Glutamatergic neuron (in vitro differentiated cells): ENCODE measurements at regions not wholly inside any gene's neighbourhood (a gene's known extent, or its start where the extent isn't known, plus 50 kb on each side); places are given as distances from the start of the nearest gene placed in this dataset.

Experiments used
- DNase-seq: peaks from one replicate; pipeline ENCODE4 v3.0.0; 2022
- H3K27ac Mint-ChIP-seq: one replicate; pipeline ENCODE4 v1.8.0; 2020; ENCODE audit warnings: mild to moderate bottlenecking, mixed read lengths, inconsistent platforms; ENCODE audit not compliant: unreplicated experiment
- H3K27me3 Mint-ChIP-seq: one replicate; pipeline ENCODE4 v1.8.0; 2020; ENCODE audit warnings: mild to moderate bottlenecking, moderate library complexity, mixed read lengths, inconsistent platforms; ENCODE audit not compliant: unreplicated experiment
- H3K36me3 Mint-ChIP-seq: one replicate; pipeline ENCODE4 v1.8.0; 2020; ENCODE audit warnings: mild to moderate bottlenecking, mixed read lengths, inconsistent platforms; ENCODE audit not compliant: unreplicated experiment
- H3K4me1 Mint-ChIP-seq: one replicate; pipeline ENCODE4 v1.8.0; 2020; ENCODE audit warnings: mild to moderate bottlenecking, low read depth, mixed read lengths, inconsistent platforms; ENCODE audit not compliant: unreplicated experiment
- H3K4me3 Mint-ChIP-seq: one replicate; pipeline ENCODE4 v1.8.0; 2020; ENCODE audit warnings: mild to moderate bottlenecking, mixed read lengths, inconsistent platforms; ENCODE audit not compliant: unreplicated experiment
- H3K9me3 Mint-ChIP-seq: one replicate; pipeline ENCODE4 v1.8.0; 2020; ENCODE audit warnings: mild to moderate bottlenecking, moderate library complexity, mixed read lengths, inconsistent platforms; ENCODE audit not compliant: unreplicated experiment
- TF ChIP-seq, protein P1 (sequence below): fragments of 200-600 bp; sonication (generic); IDR thresholded peaks from one replicate; pipeline ENCODE4 v1.5.0; 2021; ENCODE audit not compliant: partially characterized antibody, unreplicated experiment

GRCh38 chrX:147781844-147782243 is 129.9 kb upstream of the FMR1 start:
- no peak overlapping the region for H3K4me3 Mint-ChIP-seq
- no peak for DNase-seq
- no peaks in the 10 kb centered on the region for H3K36me3 Mint-ChIP-seq
- no peaks in the 10 kb centered on the region for H3K9me3 Mint-ChIP-seq
- TF ChIP-seq, protein P1, sequence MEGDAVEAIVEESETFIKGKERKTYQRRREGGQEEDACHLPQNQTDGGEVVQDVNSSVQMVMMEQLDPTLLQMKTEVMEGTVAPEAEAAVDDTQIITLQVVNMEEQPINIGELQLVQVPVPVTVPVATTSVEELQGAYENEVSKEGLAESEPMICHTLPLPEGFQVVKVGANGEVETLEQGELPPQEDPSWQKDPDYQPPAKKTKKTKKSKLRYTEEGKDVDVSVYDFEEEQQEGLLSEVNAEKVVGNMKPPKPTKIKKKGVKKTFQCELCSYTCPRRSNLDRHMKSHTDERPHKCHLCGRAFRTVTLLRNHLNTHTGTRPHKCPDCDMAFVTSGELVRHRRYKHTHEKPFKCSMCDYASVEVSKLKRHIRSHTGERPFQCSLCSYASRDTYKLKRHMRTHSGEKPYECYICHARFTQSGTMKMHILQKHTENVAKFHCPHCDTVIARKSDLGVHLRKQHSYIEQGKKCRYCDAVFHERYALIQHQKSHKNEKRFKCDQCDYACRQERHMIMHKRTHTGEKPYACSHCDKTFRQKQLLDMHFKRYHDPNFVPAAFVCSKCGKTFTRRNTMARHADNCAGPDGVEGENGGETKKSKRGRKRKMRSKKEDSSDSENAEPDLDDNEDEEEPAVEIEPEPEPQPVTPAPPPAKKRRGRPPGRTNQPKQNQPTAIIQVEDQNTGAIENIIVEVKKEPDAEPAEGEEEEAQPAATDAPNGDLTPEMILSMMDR, result no peak
- H3K27ac Mint-ChIP-seq, result no peak overlapping the region
- H3K4me1 Mint-ChIP-seq, result no peaks in the 10 kb centered on the region
- H3K27me3 Mint-ChIP-seq, result peaks cover 2% of the 10 kb centered on the region

DNA sequence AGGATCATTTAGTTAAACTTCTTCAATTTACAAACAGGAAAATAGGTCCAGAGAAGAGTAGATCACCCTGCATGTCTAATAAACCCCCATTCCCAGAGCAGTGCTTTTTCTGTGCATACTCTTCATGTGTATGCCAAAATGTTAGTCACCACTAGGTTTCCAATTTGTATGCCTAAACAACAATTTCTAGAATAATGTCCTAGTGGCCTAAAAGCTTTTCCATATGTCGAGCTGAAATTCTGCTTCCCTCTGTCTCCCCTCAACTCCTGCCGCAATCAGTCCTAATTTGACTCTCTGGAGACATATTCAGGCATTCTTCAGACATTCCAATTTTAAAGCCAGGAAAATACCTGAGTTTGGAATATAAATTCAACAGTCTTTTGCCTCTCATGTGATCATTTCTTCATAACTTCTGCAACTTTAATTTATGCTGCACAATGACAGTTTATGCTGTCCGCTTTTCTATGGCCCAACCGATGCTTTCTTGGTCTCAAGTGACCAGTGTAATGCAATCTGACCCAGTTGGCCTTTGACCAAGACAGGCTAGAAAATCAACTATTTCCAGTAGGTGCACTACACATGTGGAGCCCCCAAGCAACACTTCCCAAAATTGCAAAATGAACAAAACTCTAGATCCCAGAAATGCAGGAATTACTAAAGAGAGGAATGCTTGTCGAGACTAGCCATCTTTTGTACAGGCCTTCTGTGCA is 122.9 kb upstream of the FMR1 start:
- DNase-seq, result no peak
- Mint-ChIP-seq H3K27me3 (no peaks in the 10 kb centered on the region), H3K36me3 (no peaks in the 10 kb centered on the region), H3K9me3 (no peaks in the 10 kb centered on the region), H3K4me1 (peaks cover 4% of the 10 kb centered on the region), H3K27ac (no peak overlapping the region), H3K4me3 (no peak overlapping the region)
- TF ChIP-seq, protein P1, result no peak

DNA sequence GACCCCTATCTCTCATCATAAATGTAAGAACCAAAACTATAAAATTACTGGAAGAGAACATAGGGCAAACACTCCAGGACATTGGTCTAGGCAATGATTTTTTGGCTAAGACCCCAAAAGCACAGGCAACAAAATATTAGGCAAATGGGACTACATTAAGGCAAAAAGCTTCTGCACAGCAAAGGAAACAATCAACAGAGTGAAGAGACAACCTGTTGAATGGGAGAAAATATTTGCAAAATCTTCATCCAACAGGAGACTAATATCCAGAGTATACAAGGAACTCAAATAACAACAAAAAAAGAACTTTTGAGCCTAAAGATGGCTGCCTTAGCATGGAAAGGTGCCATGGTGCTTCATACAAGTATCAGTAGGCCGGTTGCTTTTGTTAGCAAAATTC is 111.1 kb upstream of the FMR1 start:
- Mint-ChIP-seq H3K27ac (no peak overlapping the region), H3K4me1 (no peaks in the 10 kb centered on the region), H3K9me3 (no peaks in the 10 kb centered on the region), H3K4me3 (no peak overlapping the region), H3K27me3 (no peaks in the 10 kb centered on the region), H3K36me3 (no peaks in the 10 kb centered on the region)
- TF ChIP-seq, protein P1, result no peak
- no peak for DNase-seq

GRCh38 chrX:147803948-147804347 is 107.8 kb upstream of the FMR1 start:
- H3K4me3 Mint-ChIP-seq, result no peak overlapping the region
- no peak for DNase-seq
- no peaks in the 10 kb centered on the region for H3K27me3 Mint-ChIP-seq
- H3K27ac Mint-ChIP-seq, result no peak overlapping the region
- TF ChIP-seq, protein P1, result no peak
- no peaks in the 10 kb centered on the region for H3K9me3 Mint-ChIP-seq
- no peaks in the 10 kb centered on the region for H3K36me3 Mint-ChIP-seq
- no peaks in the 10 kb centered on the region for H3K4me1 Mint-ChIP-seq

DNA sequence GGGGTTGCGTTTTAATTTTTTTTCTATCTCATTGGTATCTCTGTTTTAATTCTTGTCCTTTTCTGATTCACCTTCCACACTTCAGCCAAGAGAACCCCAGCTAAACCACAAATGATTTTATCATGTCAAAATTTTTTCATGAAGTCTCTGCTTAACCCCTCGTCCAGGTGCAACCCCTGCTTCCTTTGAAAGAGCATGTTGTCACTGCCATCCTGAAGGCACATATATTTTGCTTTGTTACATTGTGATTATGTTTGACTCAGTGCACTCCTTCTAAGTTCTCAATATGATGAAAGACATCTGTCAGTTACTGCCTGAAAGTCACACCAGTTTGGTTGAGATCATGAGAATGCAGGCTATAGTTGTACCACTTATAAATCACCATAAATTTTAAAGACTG is 99.9 kb upstream of the FMR1 start:
- H3K36me3 Mint-ChIP-seq, result no peaks in the 10 kb centered on the region
- TF ChIP-seq, protein P1, result no peak
- peaks cover 2% of the 10 kb centered on the region for H3K27me3 Mint-ChIP-seq
- H3K4me1 Mint-ChIP-seq, result no peaks in the 10 kb centered on the region
- H3K27ac Mint-ChIP-seq, result no peak overlapping the region
- no peak overlapping the region for H3K4me3 Mint-ChIP-seq
- DNase-seq, result no peak
- no peaks in the 10 kb centered on the region for H3K9me3 Mint-ChIP-seq
